OCI-LY7 (cell line): ENCODE measurements at regions not wholly inside any gene's neighbourhood (a gene's known extent, or its start where the extent isn't known, plus 50 kb on each side); places are given as distances from the start of the nearest gene placed in this dataset.

Experiments
- BruUV-seq: library from RNA; stranded (reverse); fragments of 400-500 nt; replicated peaks from 2 replicates; lab custom pipeline; 2021; lab: Mats Ljungman, UMichigan
- CTCF ChIA-PET: fragments of 300-600 bp; sonication (Branson Sonifier 250); formaldehyde crosslinking; loops from one replicate; lab custom pipeline; 2022; ENCODE audit warnings: antibody characterized with exemption; ENCODE audit not compliant: unreplicated experiment; lab: Charles Lee
- POLR2A ChIA-PET: fragments of 300-600 bp; sonication (Branson Sonifier 250); formaldehyde crosslinking; loops from one replicate; lab custom pipeline; 2022; ENCODE audit warnings: antibody characterized with exemption; lab: Charles Lee
- DNase-seq: peaks from one replicate; pipeline ENCODE4 v3.0.0-alpha.2; 2015; ENCODE audit warnings: low spot score
- H2AFZ ChIP-seq: fragments of 200-600 bp; sonication (generic), shearing (Covaris generic); 2 replicates; pipeline ENCODE4 v1.6.1; 2014; ENCODE audit warnings: mild to moderate bottlenecking, antibody characterized with exemption, low read length, moderate library complexity
- H3K27ac ChIP-seq: fragments of 200-600 bp; sonication (generic); 2 replicates; pipeline ENCODE4 v1.5.1; 2014; ENCODE audit warnings: mixed run types, low read depth, mild to moderate bottlenecking, moderate library complexity, low read length, inconsistent platforms; ENCODE audit not compliant: poor library complexity, severe bottlenecking
- H3K36me3 ChIP-seq: fragments of 200-600 bp; sonication (generic); 2 replicates; pipeline ENCODE4 v1.6.1; 2014; ENCODE audit warnings: mild to moderate bottlenecking, antibody characterized with exemption, low read length, moderate library complexity, mixed read lengths; ENCODE audit not compliant: insufficient read depth
- H3K4me1 ChIP-seq: fragments of 200-600 bp; sonication (generic); 2 replicates; pipeline ENCODE4 v1.5.1; 2014; ENCODE audit warnings: mild to moderate bottlenecking, low read length; ENCODE audit not compliant: insufficient read depth, poor library complexity, severe bottlenecking
- H3K4me2 ChIP-seq: fragments of 200-600 bp; sonication (generic); 2 replicates; pipeline ENCODE4 v1.6.1; 2014; ENCODE audit warnings: mild to moderate bottlenecking, low read length
- H3K4me3 ChIP-seq: fragments of 200-600 bp; sonication (generic); 2 replicates; pipeline ENCODE4 v1.5.1; 2014; ENCODE audit warnings: mild to moderate bottlenecking, low read depth, low read length; ENCODE audit not compliant: poor library complexity, severe bottlenecking
- H3K79me2 ChIP-seq: fragments of 200-600 bp; sonication (generic); 2 replicates; pipeline ENCODE4 v1.6.1; 2016; ENCODE audit warnings: low read depth, mild to moderate bottlenecking, low read length, moderate library complexity, mixed read lengths; ENCODE audit not compliant: insufficient read depth
- H3K9me2 ChIP-seq: fragments of 200-600 bp; sonication (generic); 2 replicates; pipeline ENCODE4 v1.6.1; 2016; ENCODE audit warnings: mild to moderate bottlenecking, low read length, mixed read lengths; ENCODE audit not compliant: insufficient read depth
- H3K9me3 ChIP-seq: fragments of 200-600 bp; sonication (generic); 2 replicates; pipeline ENCODE4 v1.6.1; 2014; ENCODE audit warnings: mild to moderate bottlenecking, mixed run types, low read length, mixed read lengths
- H4K20me1 ChIP-seq: fragments of 200-600 bp; sonication (generic); 2 replicates; pipeline ENCODE4 v1.6.1; 2014; ENCODE audit warnings: mild to moderate bottlenecking, antibody characterized with exemption, low read length, moderate library complexity, mixed read lengths; ENCODE audit not compliant: insufficient read depth
- EZH2phosphoT487 ChIP-seq: fragments of 200-600 bp; sonication (generic); IDR thresholded peaks from 2 replicates; pipeline ENCODE4 v1.6.1; 2018; ENCODE audit warnings: low read depth, borderline replicate concordance, mild to moderate bottlenecking, mixed run types, antibody characterized with exemption, low read length, moderate library complexity, mixed read lengths
- intact Hi-C: fragments of 100-400 bp; cut with micrococcal nuclease; formaldehyde crosslinking; loops from one replicate; pipeline ENCODE4 v1.10.0; 2022; ENCODE audit not compliant: unreplicated experiment
- TF ChIP-seq, protein P1 (sequence below): fragments of 200-600 bp; sonication (generic); conservative IDR thresholded peaks from 2 replicates; pipeline ENCODE4 v1.5.1; 2014; ENCODE audit warnings: mild to moderate bottlenecking, antibody characterized with exemption, low read length, moderate library complexity, mixed read lengths

DNA sequence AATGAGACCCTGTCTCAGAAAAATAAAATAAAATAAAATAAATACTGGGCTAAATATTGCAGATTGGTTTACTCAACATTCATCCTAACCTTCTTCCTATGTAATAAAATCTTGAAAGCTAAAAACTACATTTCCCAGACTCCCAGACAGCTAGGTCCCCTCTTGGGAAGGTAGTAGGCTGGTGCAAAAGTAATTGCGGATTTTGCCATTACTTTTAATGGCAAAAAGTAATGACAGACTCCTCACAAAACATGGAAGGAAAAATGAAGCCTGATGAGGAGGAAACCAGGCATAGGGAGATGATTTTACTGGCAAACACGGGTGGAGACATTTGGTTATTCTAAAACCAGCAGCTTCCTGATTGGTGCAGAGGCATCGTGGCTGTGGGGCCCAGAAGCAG, 70.6 kb upstream of the E2F3 start:
- H3K36me3 ChIP-seq = no peaks in the 10 kb centered on the region
- no peaks in the 10 kb centered on the region for H4K20me1 ChIP-seq
- no peak for DNase-seq
- H3K9me2 ChIP-seq = no peaks in the 10 kb centered on the region
- H3K79me2 ChIP-seq = no peaks in the 10 kb centered on the region
- ChIA-PET CTCF (no interaction called here), POLR2A (interaction anchor here (0.6 kb wide), 1 partner anchor 35 kb away, joined by 3 read pairs; no protein-coding TSS in a partner anchor)
- H3K4me1 ChIP-seq = no peaks in the 10 kb centered on the region
- no TSS peak for BruUV-seq
- H3K27ac ChIP-seq = no peak overlapping the region
- H3K9me3 ChIP-seq = no peaks in the 10 kb centered on the region
- intact Hi-C loops = no loop called here
- H2AFZ ChIP-seq = no peak overlapping the region
- TF ChIP-seq EZH2phosphoT487 = no peak
- H3K4me3 ChIP-seq = no peak overlapping the region
- no peak overlapping the region for H3K4me2 ChIP-seq

DNA sequence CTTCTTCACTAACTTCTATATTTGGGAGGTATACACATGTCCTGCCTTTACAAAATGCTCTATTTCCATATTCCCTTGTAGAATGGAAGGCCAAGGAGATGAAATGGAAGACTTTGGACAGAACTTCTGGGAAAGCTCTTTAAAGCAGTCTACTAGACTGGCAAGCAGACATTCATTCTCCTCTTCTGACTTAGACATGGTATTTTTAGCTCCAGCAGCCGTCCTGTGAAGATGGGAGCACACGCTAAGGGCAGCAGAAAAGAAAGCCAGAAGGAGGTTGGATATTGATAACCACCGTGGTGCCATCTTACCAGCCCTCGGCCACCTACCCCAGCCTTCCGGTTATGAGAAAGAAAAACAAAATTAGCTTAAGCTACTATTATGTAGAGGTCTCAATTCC, 70.1 kb upstream of the E2F3 start:
- CTCF ChIA-PET = no interaction called here
- no peaks in the 10 kb centered on the region for H3K9me2 ChIP-seq
- H3K79me2 ChIP-seq = no peaks in the 10 kb centered on the region
- POLR2A ChIA-PET = interaction anchor here (0.6 kb wide), 1 partner anchor 84 kb away, joined by 4 read pairs; no protein-coding TSS in a partner anchor
- H3K36me3 ChIP-seq = no peaks in the 10 kb centered on the region
- intact Hi-C loops = no loop called here
- no peak overlapping the region for H3K4me3 ChIP-seq
- no peaks in the 10 kb centered on the region for H3K4me1 ChIP-seq
- no peak overlapping the region for H3K27ac ChIP-seq
- no peak for DNase-seq
- TF ChIP-seq EZH2phosphoT487 = no peak
- TF ChIP-seq, protein P1, sequence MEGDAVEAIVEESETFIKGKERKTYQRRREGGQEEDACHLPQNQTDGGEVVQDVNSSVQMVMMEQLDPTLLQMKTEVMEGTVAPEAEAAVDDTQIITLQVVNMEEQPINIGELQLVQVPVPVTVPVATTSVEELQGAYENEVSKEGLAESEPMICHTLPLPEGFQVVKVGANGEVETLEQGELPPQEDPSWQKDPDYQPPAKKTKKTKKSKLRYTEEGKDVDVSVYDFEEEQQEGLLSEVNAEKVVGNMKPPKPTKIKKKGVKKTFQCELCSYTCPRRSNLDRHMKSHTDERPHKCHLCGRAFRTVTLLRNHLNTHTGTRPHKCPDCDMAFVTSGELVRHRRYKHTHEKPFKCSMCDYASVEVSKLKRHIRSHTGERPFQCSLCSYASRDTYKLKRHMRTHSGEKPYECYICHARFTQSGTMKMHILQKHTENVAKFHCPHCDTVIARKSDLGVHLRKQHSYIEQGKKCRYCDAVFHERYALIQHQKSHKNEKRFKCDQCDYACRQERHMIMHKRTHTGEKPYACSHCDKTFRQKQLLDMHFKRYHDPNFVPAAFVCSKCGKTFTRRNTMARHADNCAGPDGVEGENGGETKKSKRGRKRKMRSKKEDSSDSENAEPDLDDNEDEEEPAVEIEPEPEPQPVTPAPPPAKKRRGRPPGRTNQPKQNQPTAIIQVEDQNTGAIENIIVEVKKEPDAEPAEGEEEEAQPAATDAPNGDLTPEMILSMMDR = no peak
- no peaks in the 10 kb centered on the region for H3K9me3 ChIP-seq
- H3K4me2 ChIP-seq = no peak overlapping the region
- H2AFZ ChIP-seq = no peak overlapping the region
- no peaks in the 10 kb centered on the region for H4K20me1 ChIP-seq
- no TSS peak for BruUV-seq

DNA sequence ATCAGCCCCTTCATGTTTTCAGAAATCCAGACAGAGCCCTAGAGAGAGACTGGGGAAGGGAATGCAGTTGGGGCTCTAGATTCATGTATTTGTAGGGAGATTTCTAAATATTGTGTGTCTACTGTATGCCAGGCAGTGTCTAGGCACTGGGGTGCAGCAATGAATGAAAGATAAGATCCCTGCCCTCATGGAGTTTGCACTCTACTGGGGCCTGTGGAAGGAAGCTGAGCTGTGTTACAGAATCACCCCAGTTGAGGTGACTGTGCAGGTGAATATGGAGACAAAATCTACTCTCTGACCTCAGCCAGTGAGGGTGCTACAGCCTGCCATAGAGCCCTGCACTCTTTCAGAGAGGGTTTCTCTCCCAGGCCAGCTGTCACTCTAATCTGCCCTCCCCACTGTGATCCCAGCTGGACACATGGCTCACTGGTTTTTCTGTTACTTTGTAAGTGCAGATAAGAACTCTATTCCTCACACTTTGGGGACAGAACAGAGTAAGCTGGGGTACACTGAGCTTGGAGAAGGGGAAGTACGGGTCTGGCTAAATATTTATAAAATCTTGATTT, 69.2 kb upstream of the E2F3 start:
- BruUV-seq = no TSS peak
- CTCF ChIA-PET = no interaction called here
- H3K4me1 ChIP-seq = no peaks in the 10 kb centered on the region

More for the DNA sequence above, 69.2 kb upstream of the E2F3 start:
- no peak for DNase-seq
- H3K4me2 ChIP-seq = no peak overlapping the region
- no peaks in the 10 kb centered on the region for H3K9me2 ChIP-seq
- H3K79me2 ChIP-seq = no peaks in the 10 kb centered on the region
- no peak overlapping the region for H2AFZ ChIP-seq
- TF ChIP-seq, protein P1 = no peak
- TF ChIP-seq EZH2phosphoT487 = no peak
- intact Hi-C loops = no loop called here
- H4K20me1 ChIP-seq = no peaks in the 10 kb centered on the region
- H3K27ac ChIP-seq = no peak overlapping the region
- H3K36me3 ChIP-seq = no peaks in the 10 kb centered on the region
- no peak overlapping the region for H3K4me3 ChIP-seq
- POLR2A ChIA-PET = no interaction called here
- H3K9me3 ChIP-seq = no peaks in the 10 kb centered on the region
